T-cell (primary cell): ENCODE measurements at regions not wholly inside any gene's neighbourhood (a gene's known extent, or its start where the extent isn't known, plus 50 kb on each side); places are given as distances from the start of the nearest gene placed in this dataset.
"Not testable (repeated sequence)": the region's sequence is repeated elsewhere in the genome, so short reads cannot be mapped to it uniquely, and the experiment has no call there.

Experiments
- ATAC-seq, 4 experiments: fragments of 200-7000 bp in 3 of 4; fragments of 150-1000 bp in 1 of 4; cut with Tn5 transposase; replicated peaks in 1 of 4; 1 replicate in 3 of 4; 2 replicates in 1 of 4; pipeline ENCODE4 v1.10.0; 2021; ENCODE audit warnings: moderate library complexity in 3 of 4, mild to moderate bottlenecking in 2 of 4, moderate number of reproducible peaks in 1 of 4
- CTCF ChIA-PET, 2 donors: fragments of 300-600 bp; sonication (Branson Sonifier 250); formaldehyde crosslinking; loops; one replicate each; lab custom pipeline; 2022; ENCODE audit warnings: antibody characterized with exemption in 2 of 2; lab: Charles Lee
- POLR2A ChIA-PET, 2 donors: fragments of 300-600 bp; sonication (Branson Sonifier 250); formaldehyde crosslinking; loops; one replicate each; lab custom pipeline; 2022; ENCODE audit warnings: antibody characterized with exemption in 2 of 2; lab: Charles Lee
- DNase-seq, 35 experiments: peaks; one replicate each; pipeline versions ENCODE4 v3.0.0 to v3.0.0-alpha.2; 2013 to 2023
- H3K27ac ChIP-seq: one replicate; pipeline ENCODE4 v1.5.1; 2013; ENCODE audit warnings: low read length
- H3K27me3 ChIP-seq, 2 experiments: replicated peaks in 1 of 2; 1 replicate in 1 of 2; 2 replicates in 1 of 2; pipeline versions ENCODE4 v1.6.1 to v1.7.0; 2013; ENCODE audit warnings: low read length in 1 of 2, mixed read lengths in 1 of 2; ENCODE audit not compliant: control insufficient read depth in 2 of 2, insufficient read depth in 2 of 2; ENCODE audit errors: extremely low read depth in 1 of 2
- H3K36me3 ChIP-seq, 2 donors: 1 replicate in 1 of 2; 2 replicates in 1 of 2; pipeline versions ENCODE4 v1.6.1 to v1.7.0; 2013; ENCODE audit warnings: low read length in 1 of 2; ENCODE audit not compliant: control insufficient read depth in 2 of 2, insufficient read depth in 1 of 2; ENCODE audit errors: extremely low read depth in 1 of 2
- H3K4me1 ChIP-seq, 2 experiments: 1 replicate in 1 of 2; 2 replicates in 1 of 2; pipeline versions ENCODE4 v1.6.1 to v1.7.0; 2013; ENCODE audit warnings: low read length in 2 of 2, mixed read lengths in 1 of 2; ENCODE audit not compliant: insufficient read depth in 2 of 2, control insufficient read depth in 1 of 2; ENCODE audit errors: extremely low read depth in 1 of 2
- H3K4me3 ChIP-seq, 2 donors: 1 replicate in 1 of 2; 2 replicates in 1 of 2; pipeline versions ENCODE4 v1.5.1 to v1.7.0; 2013; ENCODE audit warnings: mild to moderate bottlenecking in 2 of 2, low read length in 1 of 2, moderate library complexity in 1 of 2; ENCODE audit not compliant: control insufficient read depth in 1 of 2; ENCODE audit errors: extremely low read depth in 1 of 2
- H3K9me3 ChIP-seq: 2 replicates; pipeline ENCODE4 v1.7.0; 2013
- H3K27ac Mint-ChIP-seq, 2 donors: one replicate each; pipeline ENCODE4 v1.8.0; 2020 to 2021; ENCODE audit warnings: mild to moderate bottlenecking in 2 of 2, mixed read lengths in 2 of 2
- H3K27me3 Mint-ChIP-seq, 2 donors: one replicate each; pipeline ENCODE4 v1.8.0; 2021 to 2022; ENCODE audit warnings: mixed read lengths in 2 of 2
- H3K36me3 Mint-ChIP-seq: one replicate; pipeline ENCODE4 v1.8.0; 2021; ENCODE audit warnings: mixed read lengths
- H3K4me1 Mint-ChIP-seq, 3 donors: one replicate each; pipeline ENCODE4 v1.8.0; 2020 to 2022; ENCODE audit warnings: mixed read lengths in 3 of 3, mild to moderate bottlenecking in 1 of 3
- H3K4me3 Mint-ChIP-seq, 3 donors: one replicate each; pipeline ENCODE4 v1.8.0; 2020 to 2022; ENCODE audit warnings: mild to moderate bottlenecking in 3 of 3, mixed read lengths in 3 of 3, moderate library complexity in 3 of 3
- H3K9me3 Mint-ChIP-seq, 3 donors: one replicate each; pipeline ENCODE4 v1.8.0; 2020 to 2022; ENCODE audit warnings: mixed read lengths in 3 of 3
- WGBS: methylation state at CpG from one replicate; pipeline ENCODE4 v1.1.5; 2013; ENCODE audit warnings: missing lambda C conversion rate; ENCODE audit not compliant: insufficient coverage; 5-methylcytosine and 5-hydroxymethylcytosine counted together

- ChIA-PET POLR2A (no interaction called here), CTCF (no interaction called here)
- WGBS: no CpG with 5 or more reads among the region's 3 CpGs
- Histone ChIP-seq H3K27ac (no peak overlapping the region), H3K9me3 (no peaks in the 10 kb centered on the region), H3K27me3 (peaks cover 0 to 9% of the 10 kb centered on the region in 2 experiments), H3K4me3 (no peak overlapping the region), H3K36me3 (no peaks in the 10 kb centered on the region), H3K4me1 (no peaks in the 10 kb centered on the region)
- no peak overlapping the region for H3K4me3 Mint-ChIP-seq
- H3K36me3 Mint-ChIP-seq: no peaks in the 10 kb centered on the region
- no peak for ATAC-seq
- H3K4me1 Mint-ChIP-seq: no peaks in the 10 kb centered on the region
- H3K27me3 Mint-ChIP-seq: peaks cover 4 to 11% of the 10 kb centered on the region in 2 donors
- no peak for DNase-seq
- no peaks in the 10 kb centered on the region for H3K9me3 Mint-ChIP-seq
- H3K27ac Mint-ChIP-seq: no peak overlapping the region
Observed at GRCh38 chr9:85081963-85082362, 412.4 kb downstream of the NTRK2 start.

- Mint-ChIP-seq H3K4me3 (no peak overlapping the region), H3K27ac (no peak overlapping the region), H3K9me3 (peaks cover 0 to 6% (median 2%) of the 10 kb centered on the region in 3 donors), H3K36me3 (no peaks in the 10 kb centered on the region), H3K4me1 (no peaks in the 10 kb centered on the region), H3K27me3 (peaks cover 4 to 11% of the 10 kb centered on the region in 2 donors)
- no peaks in the 10 kb centered on the region for H3K9me3 ChIP-seq
- ATAC-seq: no peak
- H3K36me3 ChIP-seq: no peaks in the 10 kb centered on the region
- ChIA-PET POLR2A (no interaction called here), CTCF (no interaction called here)
- H3K27ac ChIP-seq: no peak overlapping the region
- no peak overlapping the region for H3K4me3 ChIP-seq
- WGBS: 57% methylated on average over 1 of the region's 1 CpG
- H3K27me3 ChIP-seq: peaks cover 0 to 9% of the 10 kb centered on the region in 2 experiments
- DNase-seq: no peak
- H3K4me1 ChIP-seq: no peaks in the 10 kb centered on the region
Observed at GRCh38 chr9:85079349-85079748, 409.8 kb downstream of the NTRK2 start.

- Histone ChIP-seq H3K27me3 (peaks cover 0 to 9% of the 10 kb centered on the region in 2 experiments), H3K4me3 (no peak overlapping the region), H3K9me3 (no peaks in the 10 kb centered on the region), H3K4me1 (no peaks in the 10 kb centered on the region), H3K27ac (no peak overlapping the region), H3K36me3 (no peaks in the 10 kb centered on the region)
- Mint-ChIP-seq H3K4me1 (no peaks in the 10 kb centered on the region), H3K36me3 (no peaks in the 10 kb centered on the region), H3K9me3 (peaks cover 0 to 6% (median 2%) of the 10 kb centered on the region in 3 donors), H3K27ac (no peak overlapping the region), H3K4me3 (no peak overlapping the region), H3K27me3 (peaks cover 4 to 11% of the 10 kb centered on the region in 2 donors)
- CTCF ChIA-PET: no interaction called here
- DNase-seq: no peak
- POLR2A ChIA-PET: no interaction called here
- 93% methylated on average over 5 of the region's 5 CpGs for WGBS
- ATAC-seq: no peak
Observed at GRCh38 chr9:85077944-85078343, 408.4 kb downstream of the NTRK2 start.

- 81% methylated on average over 9 of the region's 23 CpGs for WGBS
- H3K36me3 Mint-ChIP-seq, H3K27ac Mint-ChIP-seq: not testable (repeated sequence)
Observed at GRCh38 chr9:85077146-85077545, 407.6 kb downstream of the NTRK2 start.

More at GRCh38 chr9:85077146-85077545, 407.6 kb downstream of the NTRK2 start:
- H3K4me3 Mint-ChIP-seq, ATAC-seq, H3K4me3 ChIP-seq, DNase-seq, H3K27me3 ChIP-seq, H3K36me3 ChIP-seq, H3K9me3 ChIP-seq, CTCF ChIA-PET, H3K4me1 Mint-ChIP-seq, H3K4me1 ChIP-seq, H3K27ac ChIP-seq, H3K9me3 Mint-ChIP-seq, POLR2A ChIA-PET: not testable (repeated sequence)
- H3K27me3 Mint-ChIP-seq: peaks cover 4 to 11% of the 10 kb centered on the region in 2 donors
